ENCODE measurements at regions not wholly inside any gene's neighbourhood (a gene's known extent, or its start where the extent isn't known, plus 50 kb on each side); places are given as distances from the start of the nearest gene placed in this dataset.

DNA sequence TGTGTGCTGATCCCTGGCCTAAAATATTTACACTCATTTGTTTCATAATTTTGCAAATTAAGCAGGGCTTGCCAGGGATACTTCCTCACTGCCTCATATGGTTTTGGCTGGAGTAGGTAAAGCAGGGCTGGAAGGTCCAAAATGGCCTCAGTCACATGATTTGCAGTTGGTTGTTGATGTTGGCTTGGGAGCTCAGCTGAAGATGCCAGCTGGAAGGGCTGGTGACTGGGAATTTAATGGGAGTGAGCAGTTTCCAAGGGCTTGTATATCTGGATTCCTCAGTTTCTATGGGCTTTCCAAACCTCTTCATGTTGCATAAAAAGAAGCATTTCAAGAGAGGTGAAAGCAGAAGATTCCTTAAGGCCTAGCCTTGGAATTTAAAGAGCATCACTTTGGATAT lies 729.3 kb downstream of the CDH18 start:
- no peak for ATAC-seq
- Histone ChIP-seq H3K36me3 (ENCODE audit: low read depth) (no peaks in the 10 kb centered on the region), H3K4me3 (no peak overlapping the region), H3K9me3 (peaks cover 12% of the 10 kb centered on the region), H3K4me1 (ENCODE audit: low read depth) (no peaks in the 10 kb centered on the region)
- DNase-seq = no peak
- intact Hi-C loops (cut with DNase I, micrococcal nuclease) = no loop called here
- TF ChIP-seq, protein P1, sequence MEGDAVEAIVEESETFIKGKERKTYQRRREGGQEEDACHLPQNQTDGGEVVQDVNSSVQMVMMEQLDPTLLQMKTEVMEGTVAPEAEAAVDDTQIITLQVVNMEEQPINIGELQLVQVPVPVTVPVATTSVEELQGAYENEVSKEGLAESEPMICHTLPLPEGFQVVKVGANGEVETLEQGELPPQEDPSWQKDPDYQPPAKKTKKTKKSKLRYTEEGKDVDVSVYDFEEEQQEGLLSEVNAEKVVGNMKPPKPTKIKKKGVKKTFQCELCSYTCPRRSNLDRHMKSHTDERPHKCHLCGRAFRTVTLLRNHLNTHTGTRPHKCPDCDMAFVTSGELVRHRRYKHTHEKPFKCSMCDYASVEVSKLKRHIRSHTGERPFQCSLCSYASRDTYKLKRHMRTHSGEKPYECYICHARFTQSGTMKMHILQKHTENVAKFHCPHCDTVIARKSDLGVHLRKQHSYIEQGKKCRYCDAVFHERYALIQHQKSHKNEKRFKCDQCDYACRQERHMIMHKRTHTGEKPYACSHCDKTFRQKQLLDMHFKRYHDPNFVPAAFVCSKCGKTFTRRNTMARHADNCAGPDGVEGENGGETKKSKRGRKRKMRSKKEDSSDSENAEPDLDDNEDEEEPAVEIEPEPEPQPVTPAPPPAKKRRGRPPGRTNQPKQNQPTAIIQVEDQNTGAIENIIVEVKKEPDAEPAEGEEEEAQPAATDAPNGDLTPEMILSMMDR (IDR thresholded peaks at IDR 0.05) = no peak

DNA sequence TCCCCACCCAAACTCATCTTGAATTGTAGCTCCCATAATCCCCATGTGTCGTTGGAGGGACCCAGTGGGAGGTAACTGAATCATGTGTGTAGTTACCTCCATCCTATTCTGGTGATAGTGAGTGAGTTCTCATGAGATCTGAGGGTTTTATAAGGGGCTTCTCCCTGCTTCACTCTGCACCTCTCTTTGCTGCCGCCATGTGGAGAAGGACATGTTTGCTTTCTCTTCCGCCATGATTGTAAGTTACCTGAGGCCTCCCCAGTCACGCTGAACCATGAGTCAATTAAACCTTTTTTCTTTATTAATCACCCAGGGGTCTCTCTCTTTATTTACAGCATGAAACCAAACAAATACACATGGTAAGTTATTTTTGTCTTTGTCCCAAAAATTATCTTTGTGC lies 726.1 kb downstream of the CDH18 start:
- Histone ChIP-seq H3K36me3 (ENCODE audit: low read depth) (no peaks in the 10 kb centered on the region), H3K9me3 (peaks cover 14% of the 10 kb centered on the region), H3K4me1 (ENCODE audit: low read depth) (no peaks in the 10 kb centered on the region), H3K4me3 (no peak overlapping the region)
- TF ChIP-seq, protein P1 (IDR thresholded peaks at IDR 0.05) = no peak
- ATAC-seq = no peak
- intact Hi-C loops (cut with DNase I, micrococcal nuclease) = no loop called here
- DNase-seq = no peak

DNA sequence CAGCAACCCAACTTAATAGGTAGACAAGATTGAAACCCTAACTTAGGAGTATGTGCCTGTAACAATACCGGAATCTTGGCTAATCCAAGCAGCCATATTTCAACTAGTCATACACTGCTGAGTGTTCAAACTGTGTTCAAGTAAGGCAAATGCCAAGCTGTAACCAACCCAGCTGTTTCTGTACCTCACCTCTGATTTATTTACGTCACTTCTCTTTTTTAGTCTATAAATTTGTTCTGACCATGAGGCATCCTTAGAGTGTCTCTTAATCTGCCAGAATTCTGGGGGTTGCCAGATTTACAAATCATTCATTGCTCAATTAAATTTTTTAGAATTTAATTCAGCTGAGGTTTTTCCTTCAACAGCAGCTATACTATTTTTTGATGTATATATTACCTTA lies 723.2 kb downstream of the CDH18 start:
- ATAC-seq = no peak
- intact Hi-C loops (cut with DNase I, micrococcal nuclease) = no loop called here
- H3K4me1 ChIP-seq (ENCODE audit: low read depth) = no peaks in the 10 kb centered on the region

DNA sequence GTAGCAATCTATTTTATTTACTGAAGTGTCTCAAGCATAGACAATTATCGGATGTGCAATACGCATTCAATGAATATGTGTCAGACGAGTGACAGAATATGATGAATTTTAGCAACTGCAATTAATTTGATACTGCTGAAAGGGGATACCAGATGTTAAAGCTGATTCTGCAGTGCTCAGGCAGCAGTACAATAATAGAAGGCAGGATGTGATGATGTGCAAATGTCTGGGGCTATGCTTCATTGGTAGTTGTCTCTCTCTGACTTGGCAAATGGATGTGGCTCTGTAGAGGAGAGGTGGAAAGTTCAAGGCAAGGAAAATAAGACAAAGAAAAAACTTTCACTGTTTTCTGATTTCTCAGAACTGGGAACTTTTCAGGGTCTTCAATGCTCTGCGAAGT lies 721.2 kb downstream of the CDH18 start:
- Histone ChIP-seq H3K4me3 (no peak overlapping the region), H3K9me3 (peaks cover 9% of the 10 kb centered on the region), H3K4me1 (ENCODE audit: low read depth) (no peaks in the 10 kb centered on the region), H3K36me3 (ENCODE audit: low read depth) (no peaks in the 10 kb centered on the region)
- DNase-seq (no peak), ATAC-seq (no peak)
- intact Hi-C loops (cut with DNase I, micrococcal nuclease) = no loop called here
- TF ChIP-seq, protein P1 (IDR thresholded peaks at IDR 0.05) = no peak

More for the DNA sequence above, 723.2 kb downstream of the CDH18 start:
- TF ChIP-seq, protein P1 (IDR thresholded peaks at IDR 0.05) = no peak
- no peak for DNase-seq
- Histone ChIP-seq H3K9me3 (peaks cover 14% of the 10 kb centered on the region), H3K36me3 (ENCODE audit: low read depth) (no peaks in the 10 kb centered on the region), H3K4me3 (no peak overlapping the region)

DNA sequence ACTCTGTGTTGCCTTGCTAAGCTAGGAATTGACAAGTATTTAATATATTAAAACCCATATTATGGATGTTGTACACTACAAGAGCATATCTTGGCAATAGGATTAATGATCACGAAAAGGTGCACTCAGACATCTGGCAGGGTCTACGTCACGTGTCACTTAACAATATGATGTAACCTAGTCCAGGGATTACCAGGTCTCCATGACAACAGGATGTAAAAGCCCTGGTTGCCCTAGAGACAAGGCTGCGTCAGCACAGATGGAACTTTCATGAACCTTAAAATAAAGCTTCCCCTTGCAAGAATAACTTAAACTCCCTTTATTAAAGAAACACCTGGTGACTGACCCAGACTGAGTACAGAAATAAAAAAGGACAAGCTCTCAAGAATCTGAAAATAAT lies 717.8 kb downstream of the CDH18 start:
- intact Hi-C loops (cut with DNase I, micrococcal nuclease) = no loop called here
- ATAC-seq (no peak), DNase-seq (peak in 1 of 3 donors; percentile 7)
- no peaks in the 10 kb centered on the region for H3K36me3 ChIP-seq (ENCODE audit: low read depth)
- H3K4me3 ChIP-seq = no peak overlapping the region
- H3K4me1 ChIP-seq (ENCODE audit: low read depth) = no peaks in the 10 kb centered on the region
- peaks cover 8% of the 10 kb centered on the region for H3K9me3 ChIP-seq
- TF ChIP-seq, protein P1 (IDR thresholded peaks at IDR 0.05) = no peak

DNA sequence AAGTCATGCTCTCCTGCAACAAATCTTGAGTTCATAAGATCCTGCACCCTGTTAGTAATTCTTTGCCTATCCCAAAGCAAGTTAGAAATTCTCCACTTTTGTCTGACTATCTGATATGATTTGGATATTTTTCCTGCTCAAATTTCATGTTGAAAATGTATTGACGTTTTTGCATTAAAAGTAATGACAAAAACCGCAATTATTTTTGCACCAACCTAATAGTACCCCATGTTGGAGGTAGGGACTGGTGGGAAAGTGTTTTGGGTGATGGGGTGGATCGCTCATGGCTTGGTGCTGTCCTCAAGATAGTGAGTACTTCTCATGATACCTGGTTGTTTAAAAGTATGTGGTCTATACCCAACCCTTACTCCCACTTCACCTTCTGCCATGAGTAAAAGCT lies 713.4 kb downstream of the CDH18 start:
- ATAC-seq (no peak), DNase-seq (no peak)
- TF ChIP-seq, protein P1 (IDR thresholded peaks at IDR 0.05) = no peak
- H3K36me3 ChIP-seq (ENCODE audit: low read depth) = no peaks in the 10 kb centered on the region
- no peaks in the 10 kb centered on the region for H3K4me1 ChIP-seq (ENCODE audit: low read depth)
- no peak overlapping the region for H3K4me3 ChIP-seq
- H3K9me3 ChIP-seq = peaks cover 25% of the 10 kb centered on the region
- intact Hi-C loops (cut with DNase I, micrococcal nuclease) = no loop called here
